ENCODE measurements at regions not wholly inside any gene's neighbourhood (a gene's known extent, or its start where the extent isn't known, plus 50 kb on each side); places are given as distances from the start of the nearest gene placed in this dataset.

GRCh38 chr11:26199331-26200095 is 132.4 kb upstream of the ANO3 start:
- no peak for TF ChIP-seq POLR2A (IDR thresholded peaks at IDR 0.05)
- TF ChIP-seq CTCF (IDR thresholded peaks at IDR 0.05), result no peak
